ENCODE measurements at regions not wholly inside any gene's neighbourhood (a gene's known extent, or its start where the extent isn't known, plus 50 kb on each side); places are given as distances from the start of the nearest gene placed in this dataset.

DNA sequence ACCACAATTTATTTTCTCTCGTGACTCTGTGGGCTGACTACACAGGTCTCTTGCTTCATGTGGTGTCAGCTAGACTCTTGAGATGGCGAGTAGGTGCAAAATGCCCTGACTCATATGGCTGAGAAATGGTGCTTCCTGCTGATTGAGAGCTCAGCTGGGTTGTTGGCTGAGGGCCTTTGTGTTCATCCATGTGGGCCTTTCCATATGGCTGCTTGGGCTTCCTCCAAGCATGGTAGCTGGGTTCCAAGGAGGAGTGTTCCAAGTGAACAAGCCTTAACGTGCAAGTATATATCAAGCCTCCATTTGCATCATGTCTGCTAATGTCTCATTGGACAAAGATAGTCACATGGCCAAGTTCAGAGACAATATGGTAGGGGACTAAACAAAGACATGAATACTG is 164.0 kb downstream of the PDCD6IP start:
- Mint-ChIP-seq H3K4me3 (no peak overlapping the region), H3K27me3 (ENCODE audit: insufficient read depth, low read depth, poor library complexity) (no peaks in the 10 kb centered on the region), H3K27ac (no peak overlapping the region), H3K4me1 (no peaks in the 10 kb centered on the region; the same call in 2 of the 3 replicates), H3K9me3 (no peaks in the 10 kb centered on the region), H3K36me3 (ENCODE audit: low read depth) (no peaks in the 10 kb centered on the region; the same call in 2 of the 3 replicates)
- H3K36me3 ChIP-seq (ENCODE audit: insufficient read depth) = no peaks in the 10 kb centered on the region
- TF ChIP-seq JUNB (IDR thresholded peaks at IDR 0.05; ENCODE audit: unreplicated experiment) (no peak), ZNF114 (CRISPR knock-in tag; IDR thresholded peaks at IDR 0.05) (no peak), EZH2 (IDR thresholded peaks at IDR 0.05; ENCODE audit: low read depth, unreplicated experiment) (no peak), CTCF (conservative IDR thresholded peaks at IDR 0.05; ENCODE audit: low read depth in 2 of 2) (no peak), POLR2AphosphoS5 (IDR thresholded peaks at IDR 0.05; ENCODE audit: low read depth) (no peak), EZH2phosphoT487 (IDR thresholded peaks at IDR 0.05; ENCODE audit: unreplicated experiment) (no peak), ZNF462 (CRISPR knock-in tag; IDR thresholded peaks at IDR 0.05) (no peak), CREB1 (CRISPR knock-in tag; IDR thresholded peaks at IDR 0.05; ENCODE audit: low read depth) (no peak), STAT1 (IDR thresholded peaks at IDR 0.05; ENCODE audit: unreplicated experiment) (no peak), NANOG (IDR thresholded peaks at IDR 0.05; ENCODE audit: borderline replicate concordance) (no peak), ZNF331 (CRISPR knock-in tag; IDR thresholded peaks at IDR 0.05; ENCODE audit: low read depth) (no peak)
- TF ChIP-seq, protein P1, sequence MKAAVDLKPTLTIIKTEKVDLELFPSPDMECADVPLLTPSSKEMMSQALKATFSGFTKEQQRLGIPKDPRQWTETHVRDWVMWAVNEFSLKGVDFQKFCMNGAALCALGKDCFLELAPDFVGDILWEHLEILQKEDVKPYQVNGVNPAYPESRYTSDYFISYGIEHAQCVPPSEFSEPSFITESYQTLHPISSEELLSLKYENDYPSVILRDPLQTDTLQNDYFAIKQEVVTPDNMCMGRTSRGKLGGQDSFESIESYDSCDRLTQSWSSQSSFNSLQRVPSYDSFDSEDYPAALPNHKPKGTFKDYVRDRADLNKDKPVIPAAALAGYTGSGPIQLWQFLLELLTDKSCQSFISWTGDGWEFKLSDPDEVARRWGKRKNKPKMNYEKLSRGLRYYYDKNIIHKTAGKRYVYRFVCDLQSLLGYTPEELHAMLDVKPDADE (IDR thresholded peaks at IDR 0.05) = no peak
- TF ChIP-seq, protein P2, sequence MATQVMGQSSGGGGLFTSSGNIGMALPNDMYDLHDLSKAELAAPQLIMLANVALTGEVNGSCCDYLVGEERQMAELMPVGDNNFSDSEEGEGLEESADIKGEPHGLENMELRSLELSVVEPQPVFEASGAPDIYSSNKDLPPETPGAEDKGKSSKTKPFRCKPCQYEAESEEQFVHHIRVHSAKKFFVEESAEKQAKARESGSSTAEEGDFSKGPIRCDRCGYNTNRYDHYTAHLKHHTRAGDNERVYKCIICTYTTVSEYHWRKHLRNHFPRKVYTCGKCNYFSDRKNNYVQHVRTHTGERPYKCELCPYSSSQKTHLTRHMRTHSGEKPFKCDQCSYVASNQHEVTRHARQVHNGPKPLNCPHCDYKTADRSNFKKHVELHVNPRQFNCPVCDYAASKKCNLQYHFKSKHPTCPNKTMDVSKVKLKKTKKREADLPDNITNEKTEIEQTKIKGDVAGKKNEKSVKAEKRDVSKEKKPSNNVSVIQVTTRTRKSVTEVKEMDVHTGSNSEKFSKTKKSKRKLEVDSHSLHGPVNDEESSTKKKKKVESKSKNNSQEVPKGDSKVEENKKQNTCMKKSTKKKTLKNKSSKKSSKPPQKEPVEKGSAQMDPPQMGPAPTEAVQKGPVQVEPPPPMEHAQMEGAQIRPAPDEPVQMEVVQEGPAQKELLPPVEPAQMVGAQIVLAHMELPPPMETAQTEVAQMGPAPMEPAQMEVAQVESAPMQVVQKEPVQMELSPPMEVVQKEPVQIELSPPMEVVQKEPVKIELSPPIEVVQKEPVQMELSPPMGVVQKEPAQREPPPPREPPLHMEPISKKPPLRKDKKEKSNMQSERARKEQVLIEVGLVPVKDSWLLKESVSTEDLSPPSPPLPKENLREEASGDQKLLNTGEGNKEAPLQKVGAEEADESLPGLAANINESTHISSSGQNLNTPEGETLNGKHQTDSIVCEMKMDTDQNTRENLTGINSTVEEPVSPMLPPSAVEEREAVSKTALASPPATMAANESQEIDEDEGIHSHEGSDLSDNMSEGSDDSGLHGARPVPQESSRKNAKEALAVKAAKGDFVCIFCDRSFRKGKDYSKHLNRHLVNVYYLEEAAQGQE (IDR thresholded peaks at IDR 0.05; ENCODE audit: unreplicated experiment) = no peak
- H3K27ac ChIP-seq (ENCODE audit: low read depth) = no peak overlapping the region
- H4K20me1 ChIP-seq (replicated peaks; ENCODE audit: insufficient read depth) = no peaks in the 10 kb centered on the region
- no peak overlapping the region for H2AFZ ChIP-seq
- no peaks in the 10 kb centered on the region for H3K79me2 ChIP-seq (replicated peaks; ENCODE audit: insufficient read depth)
- ATAC-seq (no peak), DNase-seq (ENCODE audit: low spot score) (no peak)
- H3F3A ChIP-seq (replicated peaks; ENCODE audit: low read depth) = no peaks in the 10 kb centered on the region
- peaks cover 12% of the 10 kb centered on the region; the same call in 1 of the 2 replicates for H3K9me2 ChIP-seq (ENCODE audit: insufficient read depth)
- H3K27me3 ChIP-seq (ENCODE audit: insufficient read depth) = no peaks in the 10 kb centered on the region
- H3K4me1 ChIP-seq (ENCODE audit: insufficient read depth) = 0 out of 2 replicates have a peak, but pooled peaks cover 3% of the 10 kb centered on the region
- H3K4me3 ChIP-seq = no peak overlapping the region
- H3K4me2 ChIP-seq = no peak overlapping the region

Data from GM23338 (cell line).